H9 (cell line): ENCODE measurements at regions not wholly inside any gene's neighbourhood (a gene's known extent, or its start where the extent isn't known, plus 50 kb on each side); places are given as distances from the start of the nearest gene placed in this dataset.

ENCODE experiments used
- DNase-seq: peaks from one replicate; pipeline ENCODE4 v3.0.0-alpha.2; 2017
- H2AFZ ChIP-seq: one replicate; pipeline ENCODE4 v1.6.1; 2013; ENCODE audit warnings: mild to moderate bottlenecking, low read length, control low read depth, moderate library complexity
- H2AK5ac ChIP-seq: 2 replicates; pipeline ENCODE4 v1.6.1; 2013; ENCODE audit warnings: low read length, control low read depth, mixed read lengths; ENCODE audit not compliant: insufficient read length
- H2BK120ac ChIP-seq: one replicate; pipeline ENCODE4 v1.6.1; 2013; ENCODE audit warnings: low read depth, mild to moderate bottlenecking, low read length, control low read depth, inconsistent platforms; ENCODE audit not compliant: poor library complexity, severe bottlenecking
- H2BK12ac ChIP-seq: 2 replicates; pipeline ENCODE4 v1.6.1; 2013; ENCODE audit warnings: low read length, control low read depth, mixed read lengths, low read depth; ENCODE audit not compliant: insufficient read length
- H2BK15ac ChIP-seq: 2 replicates; pipeline ENCODE4 v1.6.1; 2013; ENCODE audit warnings: low read depth, low read length, control low read depth
- H2BK20ac ChIP-seq: one replicate; pipeline ENCODE4 v1.6.1; 2013; ENCODE audit warnings: low read depth, mild to moderate bottlenecking, low read length, control low read depth, inconsistent platforms; ENCODE audit not compliant: poor library complexity, severe bottlenecking
- H2BK5ac ChIP-seq: 2 replicates; pipeline ENCODE4 v1.6.1; 2013; ENCODE audit warnings: low read length, control low read depth, mixed read lengths; ENCODE audit not compliant: insufficient read length
- H3K14ac ChIP-seq: 2 replicates; pipeline ENCODE4 v1.6.1; 2013; ENCODE audit warnings: low read length, control low read depth; ENCODE audit not compliant: insufficient read depth
- H3K18ac ChIP-seq: 2 replicates; pipeline ENCODE4 v1.6.1; 2013; ENCODE audit warnings: low read depth, mild to moderate bottlenecking, mixed read lengths, low read length, control low read depth; ENCODE audit not compliant: insufficient read length
- H3K23ac ChIP-seq: 2 replicates; pipeline ENCODE4 v1.6.1; 2013; ENCODE audit warnings: low read length, control low read depth, mixed read lengths, low read depth; ENCODE audit not compliant: insufficient read length
- H3K23me2 ChIP-seq: 2 replicates; pipeline ENCODE4 v1.6.1; 2013; ENCODE audit warnings: low read depth, mild to moderate bottlenecking, mixed read lengths, low read length, control low read depth; ENCODE audit not compliant: insufficient read length, poor library complexity, severe bottlenecking
- H3K27ac ChIP-seq: 2 replicates; pipeline ENCODE4 v1.5.1; 2013; ENCODE audit warnings: low read length, control low read depth, mixed read lengths, low read depth; ENCODE audit not compliant: insufficient read length
- H3K27me3 ChIP-seq: 2 replicates; pipeline ENCODE4 v1.6.1; 2013; ENCODE audit warnings: low read length, control low read depth, inconsistent platforms; ENCODE audit not compliant: insufficient read depth
- H3K4ac ChIP-seq: 2 replicates; pipeline ENCODE4 v1.6.1; 2013; ENCODE audit warnings: low read depth, mild to moderate bottlenecking, control low read depth, inconsistent platforms, low read length, moderate library complexity
- H3K4me1 ChIP-seq: 2 replicates; pipeline ENCODE4 v1.6.1; 2013; ENCODE audit warnings: low read length, control low read depth, inconsistent platforms; ENCODE audit not compliant: insufficient read depth
- H3K4me2 ChIP-seq: 2 replicates; pipeline ENCODE4 v1.6.1; 2013; ENCODE audit warnings: low read length, control low read depth, mixed read lengths; ENCODE audit not compliant: insufficient read length, insufficient read depth
- H3K56ac ChIP-seq: 2 replicates; pipeline ENCODE4 v1.6.1; 2013; ENCODE audit warnings: low read depth, mild to moderate bottlenecking, mixed read lengths, low read length, control low read depth; ENCODE audit not compliant: insufficient read length
- H3K79me1 ChIP-seq: 2 replicates; pipeline ENCODE4 v1.6.1; 2013; ENCODE audit warnings: low read depth, mild to moderate bottlenecking, moderate library complexity, low read length, control low read depth, inconsistent platforms; ENCODE audit not compliant: insufficient read depth, poor library complexity, severe bottlenecking
- H3K79me2 ChIP-seq: 2 replicates; pipeline ENCODE4 v1.6.1; 2013; ENCODE audit warnings: low read length, control low read depth, inconsistent platforms; ENCODE audit not compliant: insufficient read depth
- H3K9ac ChIP-seq: 2 replicates; pipeline ENCODE4 v1.6.1; 2013; ENCODE audit warnings: low read length, control low read depth, mixed read lengths; ENCODE audit not compliant: insufficient read length; ENCODE audit errors: extremely low read depth
- H3K9me3 ChIP-seq: one replicate; pipeline ENCODE4 v1.6.1; 2013; ENCODE audit warnings: low read depth, low read length, inconsistent platforms; ENCODE audit not compliant: control insufficient read depth
- H3T11ph ChIP-seq: one replicate; pipeline ENCODE4 v1.6.1; 2013; ENCODE audit warnings: mild to moderate bottlenecking, low read length, control low read depth, inconsistent platforms
- H4K20me1 ChIP-seq: one replicate; pipeline ENCODE4 v1.6.1; 2013; ENCODE audit not compliant: control insufficient read depth, insufficient read length, insufficient read depth
- H4K5ac ChIP-seq: 2 replicates; pipeline ENCODE4 v1.6.1; 2013; ENCODE audit warnings: low read depth, mild to moderate bottlenecking, mixed read lengths, low read length, control low read depth; ENCODE audit not compliant: insufficient read length
- H4K8ac ChIP-seq: replicated peaks from 2 replicates; pipeline ENCODE4 v1.6.1; 2013; ENCODE audit warnings: low read length, control low read depth, mixed read lengths, low read depth; ENCODE audit not compliant: insufficient read length
- H4K91ac ChIP-seq: 2 replicates; pipeline ENCODE4 v1.6.1; 2013; ENCODE audit warnings: low read depth, mild to moderate bottlenecking, moderate library complexity, mixed read lengths, low read length, control low read depth; ENCODE audit not compliant: insufficient read length
- H3K27ac Mint-ChIP-seq, 3 experiments: 2 replicates in 2 of 3; 3 replicates in 1 of 3; pipeline ENCODE4 v1.8.0; 2020 to 2021; ENCODE audit warnings: mixed read lengths in 3 of 3, mild to moderate bottlenecking in 1 of 3, moderate library complexity in 1 of 3
- H3K27me3 Mint-ChIP-seq: 2 replicates; pipeline ENCODE4 v1.8.0; 2021; ENCODE audit warnings: low read depth, mild to moderate bottlenecking, moderate library complexity, mixed read lengths
- H3K36me3 Mint-ChIP-seq, 3 experiments: 2 replicates in 2 of 3; 3 replicates in 1 of 3; pipeline ENCODE4 v1.8.0; 2020 to 2021; ENCODE audit warnings: low read depth in 3 of 3, mixed read lengths in 3 of 3; ENCODE audit not compliant: insufficient read depth in 1 of 3
- H3K4me1 Mint-ChIP-seq, 2 experiments: 2 replicates each; pipeline ENCODE4 v1.8.0; 2020; ENCODE audit warnings: mixed read lengths in 2 of 2
- H3K4me3 Mint-ChIP-seq, 2 experiments: 2 replicates in 1 of 2; 3 replicates in 1 of 2; pipeline ENCODE4 v1.8.0; 2020 to 2021; ENCODE audit warnings: mild to moderate bottlenecking in 2 of 2, mixed read lengths in 2 of 2, moderate library complexity in 1 of 2
- H3K9me3 Mint-ChIP-seq, 2 experiments: 2 replicates in 1 of 2; 3 replicates in 1 of 2; pipeline ENCODE4 v1.8.0; 2020; ENCODE audit warnings: mild to moderate bottlenecking in 2 of 2, mixed read lengths in 2 of 2, moderate library complexity in 1 of 2
- CTCF ChIP-seq: fragments of 200-600 bp; sonication (generic); conservative IDR thresholded peaks from 3 replicates; pipeline ENCODE4 v1.8.0; 2021; ENCODE audit warnings: antibody characterized with exemption, mild to moderate bottlenecking
- WGBS: extraction: QIAGEN DNeasy Blood & Tissue Kit; methylation state at CpG from one replicate; pipeline ENCODE4 v1.1.7; 2013; ENCODE audit warnings: missing lambda C conversion rate, low lambda C conversion rate, mixed read lengths; ENCODE audit not compliant: insufficient read length; ENCODE audit errors: extremely low coverage; 5-methylcytosine and 5-hydroxymethylcytosine counted together

GRCh38 chr2:41379496-41380221, 668.2 kb upstream of the PKDCC start:
- Histone ChIP-seq H3T11ph (no peak overlapping the region), H3K14ac (no peak overlapping the region), H2BK20ac (no peak overlapping the region), H4K5ac (no peak overlapping the region), H3K9ac (no peak overlapping the region), H3K27me3 (no peaks in the 10 kb centered on the region), H2BK15ac (no peak overlapping the region), H3K4ac (no peak overlapping the region), H2AK5ac (no peak overlapping the region), H2BK120ac (no peak overlapping the region), H3K23me2 (no peaks in the 10 kb centered on the region), H3K27ac (no peak overlapping the region), H3K4me1 (no peaks in the 10 kb centered on the region), H2BK5ac (no peak overlapping the region), H3K23ac (no peak overlapping the region), H3K4me2 (no peak overlapping the region), H4K20me1 (no peaks in the 10 kb centered on the region), H2BK12ac (no peak overlapping the region), H3K18ac (no peak overlapping the region), H3K9me3 (no peaks in the 10 kb centered on the region), H3K79me1 (no peaks in the 10 kb centered on the region), H3K56ac (no peak overlapping the region), H3K79me2 (no peaks in the 10 kb centered on the region), H2AFZ (no peak overlapping the region), H4K8ac (no peak overlapping the region), H4K91ac (no peak overlapping the region)
- Mint-ChIP-seq H3K4me1 (peaks cover 29 to 36% of the 10 kb centered on the region in 2 experiments), H3K4me3 (no peak overlapping the region), H3K27ac (no peak overlapping the region), H3K36me3 (peaks cover 2 to 16% (median 15%) of the 10 kb centered on the region in 3 experiments; a peak in 6 of 7 replicates), H3K27me3 (peaks cover 21% of the 10 kb centered on the region), H3K9me3 (peaks cover 7 to 18% of the 10 kb centered on the region in 2 experiments; a peak in 4 of 5 replicates)
- no peak for TF ChIP-seq CTCF
- WGBS, result no CpG with 5 or more reads among the region's 13 CpGs
- no peak for DNase-seq
